ENCODE measurements at regions not wholly inside any gene's neighbourhood (a gene's known extent, or its start where the extent isn't known, plus 50 kb on each side); places are given as distances from the start of the nearest gene placed in this dataset.
A peak's percentile ranks its signal among the peaks of the same experiment; 100 is the strongest.

DNA sequence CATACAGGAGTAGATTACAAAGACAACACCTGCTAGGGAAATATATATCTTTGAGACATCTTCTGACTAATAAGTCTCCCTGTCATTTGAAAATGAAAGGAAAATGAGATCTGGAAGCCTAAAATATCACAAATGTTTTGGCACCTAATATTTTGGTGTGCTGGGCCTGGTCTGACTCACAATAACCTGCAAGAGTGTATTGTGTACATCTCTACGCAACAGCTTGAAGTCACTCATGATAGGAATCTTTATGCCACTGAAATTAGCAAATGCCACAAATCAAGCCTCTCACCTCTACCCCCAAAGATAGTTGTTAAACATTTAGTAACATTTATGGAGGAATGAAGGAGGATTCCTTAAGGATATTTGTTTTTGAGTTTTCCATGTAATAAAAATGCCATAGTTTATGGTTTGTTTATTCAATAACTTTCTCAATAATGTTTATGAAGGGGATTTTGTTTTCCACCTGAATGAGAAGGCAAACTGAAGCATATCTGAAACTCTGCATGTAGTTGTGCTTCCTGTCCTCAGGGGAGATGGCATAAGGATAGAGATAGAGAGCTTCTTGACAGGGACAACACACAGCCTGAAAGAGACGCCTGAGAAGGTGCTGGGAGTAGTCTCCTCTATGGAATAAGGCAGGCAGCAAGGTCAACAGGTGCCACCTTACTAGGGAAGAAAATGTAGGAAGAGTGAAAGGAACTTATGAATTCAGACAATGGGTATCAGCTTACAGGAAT, 197.4 kb downstream of the AHR start:
- H3K27ac ChIP-seq: peak overlapping the region in 2 of 4 donors; percentile 6 to 19
- H3K4me1 ChIP-seq: no peaks in the 10 kb centered on the region
- H3K36me3 ChIP-seq (replicated peaks in 1 of 2; ENCODE audit: insufficient read depth in 1 of 2, low read depth in 2 of 2): no peaks in the 10 kb centered on the region
- ATAC-seq (no peak), DNase-seq (no peak)
- TF ChIP-seq, protein P1, sequence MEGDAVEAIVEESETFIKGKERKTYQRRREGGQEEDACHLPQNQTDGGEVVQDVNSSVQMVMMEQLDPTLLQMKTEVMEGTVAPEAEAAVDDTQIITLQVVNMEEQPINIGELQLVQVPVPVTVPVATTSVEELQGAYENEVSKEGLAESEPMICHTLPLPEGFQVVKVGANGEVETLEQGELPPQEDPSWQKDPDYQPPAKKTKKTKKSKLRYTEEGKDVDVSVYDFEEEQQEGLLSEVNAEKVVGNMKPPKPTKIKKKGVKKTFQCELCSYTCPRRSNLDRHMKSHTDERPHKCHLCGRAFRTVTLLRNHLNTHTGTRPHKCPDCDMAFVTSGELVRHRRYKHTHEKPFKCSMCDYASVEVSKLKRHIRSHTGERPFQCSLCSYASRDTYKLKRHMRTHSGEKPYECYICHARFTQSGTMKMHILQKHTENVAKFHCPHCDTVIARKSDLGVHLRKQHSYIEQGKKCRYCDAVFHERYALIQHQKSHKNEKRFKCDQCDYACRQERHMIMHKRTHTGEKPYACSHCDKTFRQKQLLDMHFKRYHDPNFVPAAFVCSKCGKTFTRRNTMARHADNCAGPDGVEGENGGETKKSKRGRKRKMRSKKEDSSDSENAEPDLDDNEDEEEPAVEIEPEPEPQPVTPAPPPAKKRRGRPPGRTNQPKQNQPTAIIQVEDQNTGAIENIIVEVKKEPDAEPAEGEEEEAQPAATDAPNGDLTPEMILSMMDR (IDR thresholded peaks at IDR 0.05): no peak
- no peak for TF ChIP-seq POLR2A (IDR thresholded peaks at IDR 0.05)
- intact Hi-C loops (cut with DNase I): no loop called here
- no peaks in the 10 kb centered on the region for H3K9me3 ChIP-seq
- 79 to 81% methylated on average over 2 of the region's 2 CpGs for WGBS, 2 donors
- H3K27me3 ChIP-seq: no peaks in the 10 kb centered on the region
- H3K4me3 ChIP-seq: no peak overlapping the region

GRCh38 chr7:17497136-17497535, 198.7 kb downstream of the AHR start:
- no peaks in the 10 kb centered on the region for H3K4me1 ChIP-seq
- 86 to 100% methylated on average over 1 of the region's 1 CpG for WGBS, 2 donors
- no peaks in the 10 kb centered on the region for H3K9me3 ChIP-seq
- no peak overlapping the region for H3K4me3 ChIP-seq
- intact Hi-C loops (cut with DNase I): no loop called here
- peak overlapping the region in 1 of 4 donors; percentile 2 for H3K27ac ChIP-seq
- DNase-seq (no peak), ATAC-seq (no peak)
- H3K36me3 ChIP-seq (replicated peaks in 1 of 2; ENCODE audit: insufficient read depth in 1 of 2, low read depth in 2 of 2): no peaks in the 10 kb centered on the region
- H3K27me3 ChIP-seq: no peaks in the 10 kb centered on the region
- TF ChIP-seq, protein P1 (IDR thresholded peaks at IDR 0.05): no peak
- no peak for TF ChIP-seq POLR2A (IDR thresholded peaks at IDR 0.05)

GRCh38 chr7:17497549-17498167, 199.2 kb downstream of the AHR start:
- intact Hi-C loops (cut with DNase I): no loop called here
- WGBS, 2 donors: 53 to 55% methylated on average over 5 of the region's 5 CpGs
- TF ChIP-seq, protein P1 (IDR thresholded peaks at IDR 0.05): no peak
- no peak for TF ChIP-seq POLR2A (IDR thresholded peaks at IDR 0.05)

DNA sequence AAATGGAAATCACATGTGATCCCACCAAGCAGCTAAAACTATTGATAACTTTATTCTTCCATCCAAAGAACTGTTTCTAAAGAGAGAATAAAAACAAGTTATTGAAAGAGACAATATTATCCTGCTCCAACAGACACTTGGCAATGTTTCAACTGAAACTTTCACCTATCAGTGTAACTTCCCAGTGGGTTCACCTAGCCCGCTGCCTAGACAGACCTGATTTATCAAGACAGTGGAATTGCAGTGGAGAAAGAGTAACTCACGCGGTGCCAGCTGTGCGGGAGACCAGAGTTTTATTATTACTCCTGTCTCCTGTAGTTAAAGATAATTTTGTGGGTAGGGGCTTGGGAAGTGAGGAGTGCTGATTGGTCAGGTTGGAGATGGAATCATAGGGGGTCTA, 199.8 kb downstream of the AHR start:
- Histone ChIP-seq H3K27me3 (no peaks in the 10 kb centered on the region), H3K4me1 (no peaks in the 10 kb centered on the region), H3K9me3 (no peaks in the 10 kb centered on the region), H3K27ac (peak overlapping the region in 1 of 4 donors; percentile 52), H3K4me3 (no peak overlapping the region), H3K36me3 (replicated peaks in 1 of 2; ENCODE audit: insufficient read depth in 1 of 2, low read depth in 2 of 2) (no peaks in the 10 kb centered on the region)
- 66 to 87% methylated on average over 4 of the region's 4 CpGs for WGBS, 2 donors
- intact Hi-C loops (cut with DNase I): no loop called here
- no peak for DNase-seq
- TF ChIP-seq POLR2A (IDR thresholded peaks at IDR 0.05): no peak
- TF ChIP-seq, protein P1 (IDR thresholded peaks at IDR 0.05): no peak
- ATAC-seq: no peak

More at GRCh38 chr7:17497549-17498167, 199.2 kb downstream of the AHR start:
- Histone ChIP-seq H3K27me3 (no peaks in the 10 kb centered on the region), H3K36me3 (replicated peaks in 1 of 2; ENCODE audit: insufficient read depth in 1 of 2, low read depth in 2 of 2) (no peaks in the 10 kb centered on the region), H3K4me1 (no peaks in the 10 kb centered on the region), H3K4me3 (no peak overlapping the region), H3K27ac (no peak overlapping the region), H3K9me3 (no peaks in the 10 kb centered on the region)
- no peak for DNase-seq
- ATAC-seq: no peak
